ENCODE measurements at regions not wholly inside any gene's neighbourhood (a gene's known extent, or its start where the extent isn't known, plus 50 kb on each side); places are given as distances from the start of the nearest gene placed in this dataset.

- TF ChIP-seq CTCF (IDR thresholded peaks at IDR 0.05): no peak
- TF ChIP-seq ZFX (IDR thresholded peaks at IDR 0.05; ENCODE audit: borderline replicate concordance): no peak
These were observed 122.4 kb upstream of the CDH7 start for GRCh38 chr18:65628390-65628789.

Measured in 22Rv1 (cell line).